Limb (tissue), 2 donors: ENCODE measurements at regions not wholly inside any gene's neighbourhood (a gene's known extent, or its start where the extent isn't known, plus 50 kb on each side); places are given as distances from the start of the nearest gene placed in this dataset.

ENCODE experiments used
- DNase-seq, 2 donors: peaks; one replicate each; pipeline ENCODE4 v3.0.0-alpha.2; 2016; ENCODE audit errors: extremely low spot score in 2 of 2

- DNase-seq: no peak
Measured at GRCh38 chr18:44626807-44627206, 53.9 kb upstream of the SETBP1 start.

GRCh38 chr18:44627280-44627679, 53.4 kb upstream of the SETBP1 start:
- no peak for DNase-seq

GRCh38 chr18:44629406-44629805, 51.3 kb upstream of the SETBP1 start:
- no peak for DNase-seq

GRCh38 chr18:44630118-44630517, 50.6 kb upstream of the SETBP1 start:
- DNase-seq: no peak
